NCI-H2227 (cell line): ENCODE measurements at regions not wholly inside any gene's neighbourhood (a gene's known extent, or its start where the extent isn't known, plus 50 kb on each side); places are given as distances from the start of the nearest gene placed in this dataset.
"Not testable (repeated sequence)": the region's sequence is repeated elsewhere in the genome, so short reads cannot be mapped to it uniquely, and the experiment has no call there.

Experiments used
- DNase-seq: peaks from one replicate; lab custom pipeline; 2025; ENCODE audit not compliant: unreplicated experiment; lab: John Stamatoyannopoulos, UW

DNA sequence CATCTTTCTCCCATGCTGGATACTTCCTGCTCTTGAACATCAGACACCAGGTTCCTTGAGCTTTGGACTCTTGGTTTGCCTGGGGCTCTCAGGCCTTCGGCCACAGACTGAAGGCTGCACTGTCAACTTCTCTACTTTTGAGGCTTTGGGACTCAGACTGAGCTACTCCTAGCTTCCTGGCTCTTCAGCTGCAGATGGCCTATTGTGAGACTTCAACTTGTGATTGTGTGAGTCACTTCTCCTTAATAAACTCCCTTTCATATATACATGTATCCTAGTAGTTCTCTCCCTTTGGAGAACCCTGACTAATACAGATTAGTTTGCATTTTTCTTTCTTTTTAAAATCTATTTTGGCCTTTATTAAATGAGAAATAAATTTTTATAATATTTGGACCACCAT lies 276.2 kb upstream of the SEMA3C start:
- DNase-seq = no peak

DNA sequence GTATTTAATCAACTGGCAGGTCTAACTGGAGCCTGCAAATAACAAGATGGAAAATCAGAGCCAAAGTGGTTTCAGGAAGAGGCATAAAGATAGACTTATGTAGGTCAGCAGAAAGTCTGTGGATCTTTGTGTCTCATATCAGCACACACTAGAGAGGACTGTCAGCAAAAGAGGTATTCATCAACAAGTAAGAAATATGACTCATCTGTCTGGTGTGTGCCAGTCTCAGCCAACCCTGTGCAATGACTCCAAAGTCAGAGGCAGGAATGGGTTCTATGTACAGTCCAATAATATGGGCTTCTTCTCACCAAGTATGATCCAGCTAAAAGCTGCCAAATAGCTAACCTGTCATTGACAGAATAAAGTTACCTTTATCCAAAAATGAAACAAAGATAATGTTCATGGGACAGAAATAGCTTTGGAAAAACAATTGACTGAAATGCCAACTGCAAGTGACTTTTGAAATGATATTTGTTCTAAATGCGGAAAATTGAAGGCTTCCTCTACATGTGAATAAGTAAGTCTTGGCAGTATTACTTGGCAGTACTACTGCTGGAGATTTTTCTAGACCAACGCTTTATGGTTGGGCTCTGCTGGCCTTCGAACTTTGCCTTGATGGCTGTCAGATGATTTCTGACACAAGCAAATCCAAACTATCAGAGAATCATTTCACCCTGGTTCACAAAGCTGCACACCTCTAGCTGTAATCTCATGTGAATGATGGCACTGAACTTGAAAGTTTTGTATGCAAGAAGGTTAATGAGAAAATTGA lies 272.3 kb upstream of the SEMA3C start:
- no peak for DNase-seq

- no peak for DNase-seq
Measured at GRCh38 chr7:81187753-81188152, 268.9 kb upstream of the SEMA3C start.

DNA sequence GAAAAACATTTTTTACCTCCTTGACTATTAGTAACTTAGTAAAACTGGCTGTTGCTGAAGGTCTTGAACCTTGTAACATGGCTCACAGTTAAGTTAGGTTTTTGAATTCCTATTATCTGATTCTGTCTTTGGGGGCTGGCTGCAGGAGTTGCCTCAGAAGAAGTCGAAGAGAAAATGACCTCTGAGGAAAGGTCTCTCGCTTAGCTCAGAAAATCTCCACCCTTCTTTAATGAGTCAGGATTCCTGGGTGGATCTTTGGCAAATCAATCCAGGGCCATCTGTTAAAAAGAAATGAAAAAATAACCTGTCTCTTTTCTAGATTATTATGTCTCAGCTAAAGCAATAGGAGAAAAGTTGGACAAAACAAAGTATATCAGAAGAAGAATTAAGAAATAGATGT lies 267.8 kb upstream of the SEMA3C start:
- no peak for DNase-seq

- no peak for DNase-seq
Measured at GRCh38 chr7:81185072-81185471, 266.2 kb upstream of the SEMA3C start.

GRCh38 chr7:81183326-81183725 lies 264.5 kb upstream of the SEMA3C start:
- DNase-seq = no peak

GRCh38 chr7:81182056-81182455 lies 263.2 kb upstream of the SEMA3C start:
- DNase-seq = not testable (repeated sequence)

DNA sequence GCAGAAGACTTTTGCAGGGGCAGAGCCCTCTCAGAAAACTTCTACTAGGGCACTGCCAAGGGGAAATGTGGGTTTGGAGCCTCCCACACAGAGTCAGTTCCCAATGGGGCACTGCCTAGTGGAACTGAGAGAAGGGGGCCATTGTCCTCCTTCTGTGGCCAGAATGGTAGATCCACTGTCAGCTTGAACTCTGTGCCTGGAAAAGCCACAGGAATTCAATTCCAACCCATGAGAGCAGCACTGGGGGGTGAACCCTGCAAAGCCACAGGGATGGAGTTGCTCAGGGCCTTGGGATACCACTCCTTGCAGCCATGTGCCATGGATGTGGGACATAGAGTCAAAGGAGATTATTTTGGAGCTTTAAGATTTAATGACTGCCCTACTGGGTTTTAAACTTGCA lies 262.2 kb upstream of the SEMA3C start:
- no peak for DNase-seq

GRCh38 chr7:81180573-81180972 lies 261.7 kb upstream of the SEMA3C start:
- no peak for DNase-seq

DNA sequence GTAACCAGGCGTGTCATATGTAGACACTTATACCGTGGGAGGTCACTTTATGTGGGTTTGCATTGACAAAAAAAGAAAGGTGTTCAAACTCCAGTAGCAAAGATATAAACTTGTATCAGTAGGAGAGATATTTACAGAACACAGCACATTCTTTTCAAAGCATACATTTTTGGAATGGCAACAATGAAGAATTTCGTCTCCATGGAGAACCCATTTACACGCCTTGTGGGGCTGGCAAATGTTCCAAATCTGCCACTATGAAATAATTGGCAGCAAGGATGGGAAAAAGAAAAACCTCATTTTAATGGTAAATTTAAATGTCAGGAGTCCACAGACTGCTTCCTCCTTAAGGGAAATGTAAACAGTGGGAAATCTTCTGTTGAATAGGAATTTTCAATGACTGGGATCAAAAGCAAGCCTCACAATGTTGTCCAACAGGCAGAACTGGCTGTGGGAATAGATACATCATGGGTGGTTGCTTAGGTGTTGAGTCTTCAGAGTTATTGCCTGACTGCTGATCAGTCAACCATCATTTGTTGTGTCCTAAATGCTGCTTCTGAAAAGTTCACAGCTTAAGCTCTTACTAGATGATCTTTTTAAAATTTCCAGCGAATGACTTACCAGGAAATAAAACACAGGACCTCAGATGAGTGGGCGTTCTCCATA lies 256.6 kb upstream of the SEMA3C start:
- no peak for DNase-seq

GRCh38 chr7:81173766-81174281 lies 255.0 kb upstream of the SEMA3C start:
- DNase-seq = no peak

- no peak for DNase-seq
Measured at GRCh38 chr7:81170291-81170690, 251.4 kb upstream of the SEMA3C start.

DNA sequence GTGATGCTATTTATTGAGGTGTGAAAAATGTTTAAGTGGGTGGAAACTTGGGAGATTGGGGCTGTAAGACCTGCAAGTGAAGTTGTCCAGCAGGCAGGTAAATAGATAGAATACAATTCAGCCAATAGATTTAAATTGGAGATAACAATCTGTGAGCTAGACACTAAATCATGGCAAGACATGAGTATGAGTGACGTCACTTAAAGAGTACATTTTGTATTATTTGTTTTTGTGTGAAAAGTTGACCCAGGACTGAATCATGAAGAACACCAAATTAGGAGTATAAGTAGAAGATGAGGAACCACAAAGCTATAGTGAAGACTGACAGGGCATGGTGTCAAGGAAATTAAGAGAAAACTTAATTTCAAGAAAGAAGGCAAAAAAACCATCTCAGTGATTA lies 249.1 kb upstream of the SEMA3C start:
- no peak for DNase-seq

GRCh38 chr7:81165070-81165469 lies 246.2 kb upstream of the SEMA3C start:
- DNase-seq = peak; percentile 12

DNA sequence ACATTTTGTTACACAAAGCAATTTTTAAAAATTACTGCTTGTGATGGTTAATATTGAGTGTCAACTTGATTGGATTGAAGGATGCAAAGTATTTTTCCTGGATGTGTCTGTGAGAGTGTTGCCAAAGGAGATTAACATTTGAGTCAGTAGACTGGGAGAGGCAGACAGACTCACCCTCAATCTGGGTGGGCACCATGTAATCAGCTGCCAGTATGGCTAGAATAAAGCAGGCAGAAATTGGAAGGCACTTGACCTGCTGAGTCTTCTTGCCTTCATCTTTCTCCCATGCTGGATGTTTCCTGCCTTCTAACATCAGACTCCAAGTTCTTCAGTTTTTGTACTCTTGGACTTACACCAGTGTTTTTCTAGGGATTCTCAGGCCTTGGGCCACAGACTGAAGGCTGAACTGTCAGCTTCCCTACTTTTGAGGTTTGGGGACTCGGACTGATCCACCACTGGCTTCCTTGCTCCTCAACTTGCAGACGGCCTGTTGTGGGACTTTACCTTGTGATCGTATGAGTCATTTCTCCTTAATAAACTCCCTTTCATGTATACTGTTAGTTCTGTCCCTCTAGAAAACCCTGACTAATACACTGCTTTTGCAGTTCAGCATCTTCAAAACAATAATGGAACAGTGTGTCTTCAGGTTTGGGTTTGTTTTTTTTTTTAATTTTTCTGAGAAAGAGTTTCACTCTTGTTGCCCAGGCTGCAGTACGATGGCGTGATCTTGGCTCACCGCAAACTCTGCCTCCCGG lies 244.1 kb upstream of the SEMA3C start:
- DNase-seq = no peak

DNA sequence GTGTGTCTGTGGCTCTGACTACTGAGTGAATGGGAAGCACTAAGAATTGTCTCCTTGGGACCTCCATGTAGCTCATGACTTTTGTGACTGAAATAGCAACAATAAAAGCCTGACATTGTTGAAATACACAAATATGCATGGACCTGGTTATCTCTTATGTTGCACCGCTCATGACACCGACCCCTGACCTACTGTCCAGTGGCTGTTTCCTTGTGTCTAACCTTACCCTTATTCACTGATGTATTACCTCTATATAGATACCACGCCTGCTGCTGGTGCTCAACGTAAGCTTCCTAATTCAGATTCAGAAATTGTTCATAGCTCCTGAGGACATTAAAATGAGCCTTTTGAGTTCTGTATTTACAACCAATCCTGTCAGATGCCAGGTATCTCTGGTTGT lies 243.4 kb upstream of the SEMA3C start:
- no peak for DNase-seq

DNA sequence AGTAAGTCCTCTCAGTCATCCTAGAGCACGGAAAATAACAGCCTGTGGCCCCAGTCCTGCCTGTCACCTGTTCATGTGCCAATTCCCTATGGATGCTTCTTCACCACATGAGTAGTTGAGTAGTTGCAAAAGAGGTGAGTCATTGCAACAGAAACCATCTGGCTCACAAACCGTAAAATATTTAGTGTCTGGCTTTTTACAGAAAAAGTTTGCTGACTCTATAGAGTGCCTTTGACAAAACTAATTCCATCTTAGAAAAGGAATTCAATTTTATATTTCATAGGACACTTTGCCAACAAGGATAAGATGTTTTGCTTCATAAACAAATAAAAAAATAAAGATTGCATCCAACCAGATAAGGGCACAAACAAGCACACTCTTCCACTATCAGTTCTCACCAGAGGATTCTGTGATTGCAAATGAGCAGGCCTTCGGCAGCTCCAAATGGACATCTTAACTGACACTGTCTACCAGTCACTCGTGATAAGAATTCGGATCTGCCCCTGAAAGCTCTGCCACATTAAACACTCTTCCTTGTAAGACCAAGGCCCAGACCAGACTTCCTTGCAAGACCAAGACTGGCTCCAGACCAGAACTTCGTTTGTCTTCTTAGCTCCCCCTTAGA lies 242.7 kb upstream of the SEMA3C start:
- DNase-seq = no peak

DNA sequence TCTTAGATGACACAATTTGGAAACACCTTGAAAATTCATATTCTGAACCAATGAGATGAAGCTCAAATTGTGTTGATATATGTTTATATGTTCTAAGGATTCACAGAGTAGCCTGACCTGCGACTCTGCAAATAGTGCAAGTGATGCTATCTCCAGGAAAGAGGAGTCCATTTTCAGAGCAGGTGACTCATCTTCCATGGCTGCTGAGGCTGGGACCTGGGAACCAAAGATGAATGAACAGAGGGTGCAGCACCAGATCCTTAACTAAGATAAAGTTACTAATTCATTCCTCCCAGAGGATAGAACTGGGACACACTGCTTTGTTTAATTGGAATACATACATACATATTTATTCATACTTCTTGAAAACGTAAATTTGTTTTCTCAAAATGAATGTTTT lies 240.6 kb upstream of the SEMA3C start:
- no peak for DNase-seq

GRCh38 chr7:81158189-81158588 lies 239.3 kb upstream of the SEMA3C start:
- DNase-seq = peak; percentile 67

DNA sequence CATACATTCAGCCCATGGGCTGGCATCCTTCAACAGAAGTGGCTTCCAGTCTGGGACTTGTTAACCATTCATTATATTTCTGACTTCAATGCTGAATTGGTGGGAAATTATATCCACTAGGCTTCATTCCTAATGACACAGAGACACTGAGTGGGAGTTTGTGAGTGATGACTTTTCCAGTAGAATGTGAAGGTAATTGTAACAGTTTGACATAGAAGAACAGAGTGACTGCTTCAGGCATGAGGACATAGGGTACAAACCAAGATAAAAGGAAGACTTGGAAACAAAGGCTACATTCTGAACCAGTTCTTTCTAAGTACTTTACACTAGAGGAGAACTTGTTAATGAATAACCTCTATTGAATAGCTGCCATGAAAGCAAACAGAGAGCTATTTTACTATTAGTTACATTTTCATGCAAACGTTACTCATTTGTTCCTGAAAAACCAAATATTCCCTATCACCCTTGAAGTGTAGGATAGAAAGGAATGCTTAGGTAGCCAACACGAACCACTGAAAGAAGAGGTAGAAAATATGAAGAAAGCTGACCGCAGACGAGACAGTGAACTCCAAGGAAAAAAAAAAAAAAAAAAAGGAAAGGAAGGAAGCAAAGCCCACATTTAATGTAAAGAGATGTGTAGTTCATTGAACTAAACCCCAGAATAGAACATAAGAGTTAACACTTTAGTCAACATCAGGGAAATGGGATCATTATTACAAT lies 237.0 kb upstream of the SEMA3C start:
- DNase-seq = no peak

DNA sequence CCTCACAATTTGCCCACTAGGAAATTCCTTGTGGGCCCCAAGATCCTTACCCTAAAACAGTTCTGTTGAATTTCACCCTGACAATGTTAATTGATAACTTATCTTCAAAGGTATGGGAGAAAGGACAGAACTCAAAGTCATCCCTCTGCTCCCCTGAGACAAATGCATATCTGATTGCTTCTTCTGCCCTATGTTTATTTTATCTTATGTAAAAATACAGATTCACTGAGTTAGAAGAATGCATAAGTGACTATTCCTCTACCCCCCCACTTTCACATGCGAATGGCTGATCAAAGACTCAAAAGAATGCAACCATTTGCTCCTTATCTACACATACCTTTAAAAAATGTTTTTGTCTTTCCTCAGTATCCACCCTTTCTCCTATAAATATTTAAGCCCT lies 235.7 kb upstream of the SEMA3C start:
- no peak for DNase-seq
